ENCODE measurements at regions not wholly inside any gene's neighbourhood (a gene's known extent, or its start where the extent isn't known, plus 50 kb on each side); places are given as distances from the start of the nearest gene placed in this dataset.

DNA sequence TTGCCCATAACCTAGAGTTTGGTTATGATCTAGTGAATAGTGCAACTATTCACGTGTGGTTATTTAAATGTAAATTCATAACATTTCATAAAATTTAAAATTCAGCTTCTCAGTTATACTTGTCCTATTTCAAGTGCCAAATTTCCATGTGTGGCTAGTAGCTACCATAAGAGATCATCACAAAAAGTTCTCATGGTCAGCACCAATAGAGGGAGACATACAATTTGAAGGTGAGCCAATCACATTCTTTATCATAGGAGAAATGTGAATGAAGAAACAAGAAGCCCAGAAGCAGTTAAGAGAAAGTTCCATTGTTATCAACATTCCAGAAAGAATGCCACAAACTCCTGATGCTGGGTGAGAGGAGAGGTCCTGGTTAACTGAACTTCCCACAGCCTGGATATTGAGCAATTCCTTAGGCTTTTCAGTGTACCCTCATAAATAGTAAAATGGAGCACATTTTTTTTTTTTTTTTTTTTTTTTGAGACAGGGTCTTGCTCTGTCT is 892.9 kb upstream of the USP15 start:
- H3K27me3 Mint-ChIP-seq (ENCODE audit: low read depth in 3 of 3), result no peaks in the 10 kb centered on the region
- no peaks in the 10 kb centered on the region for H3K9me3 ChIP-seq (replicated peaks in 1 of 2; ENCODE audit: control insufficient read depth in 1 of 2, insufficient read depth in 1 of 2, low read length in 2 of 2)
- H3K9ac ChIP-seq (ENCODE audit: insufficient read depth, low read length, poor library complexity, severe bottlenecking), result no peak overlapping the region
- H3K79me2 ChIP-seq (ENCODE audit: insufficient read depth, low read length), result no peaks in the 10 kb centered on the region
- no peak overlapping the region for H2AFZ ChIP-seq (ENCODE audit: insufficient read depth, low read depth, low read length, poor library complexity, severe bottlenecking)
- H3K4me1 Mint-ChIP-seq, result no peaks in the 10 kb centered on the region
- no peak overlapping the region for H3K4me3 ChIP-seq (replicated peaks in 1 of 3; ENCODE audit: low read depth in 2 of 3, low read length in 3 of 3)
- H3K36me3 ChIP-seq (replicated peaks in 1 of 2; ENCODE audit: control insufficient read depth in 1 of 2, insufficient read depth in 2 of 2, low read length in 2 of 2), result no peaks in the 10 kb centered on the region
- DNase-seq, result no peak
- intact Hi-C loops (cut with micrococcal nuclease), result no loop called here
- H3K9me3 Mint-ChIP-seq, result peaks cover 0 to 5% (median 0%) of the 10 kb centered on the region in 7 donors
- no peaks in the 10 kb centered on the region for H4K20me1 ChIP-seq (ENCODE audit: insufficient read depth, low read length)
- no peaks in the 10 kb centered on the region for H3K27me3 ChIP-seq (ENCODE audit: control insufficient read depth in 2 of 2, insufficient read depth in 2 of 2, low read length in 2 of 2)
- H3K27ac Mint-ChIP-seq, result no peak overlapping the region
- no peak overlapping the region for H3K4me2 ChIP-seq (replicated peaks; ENCODE audit: extremely low read depth, low read length, poor library complexity, severe bottlenecking)
- WGBS (ENCODE audit: insufficient coverage), result no CpG with 5 or more reads among the region's 1 CpG
- TF ChIP-seq, protein P1, sequence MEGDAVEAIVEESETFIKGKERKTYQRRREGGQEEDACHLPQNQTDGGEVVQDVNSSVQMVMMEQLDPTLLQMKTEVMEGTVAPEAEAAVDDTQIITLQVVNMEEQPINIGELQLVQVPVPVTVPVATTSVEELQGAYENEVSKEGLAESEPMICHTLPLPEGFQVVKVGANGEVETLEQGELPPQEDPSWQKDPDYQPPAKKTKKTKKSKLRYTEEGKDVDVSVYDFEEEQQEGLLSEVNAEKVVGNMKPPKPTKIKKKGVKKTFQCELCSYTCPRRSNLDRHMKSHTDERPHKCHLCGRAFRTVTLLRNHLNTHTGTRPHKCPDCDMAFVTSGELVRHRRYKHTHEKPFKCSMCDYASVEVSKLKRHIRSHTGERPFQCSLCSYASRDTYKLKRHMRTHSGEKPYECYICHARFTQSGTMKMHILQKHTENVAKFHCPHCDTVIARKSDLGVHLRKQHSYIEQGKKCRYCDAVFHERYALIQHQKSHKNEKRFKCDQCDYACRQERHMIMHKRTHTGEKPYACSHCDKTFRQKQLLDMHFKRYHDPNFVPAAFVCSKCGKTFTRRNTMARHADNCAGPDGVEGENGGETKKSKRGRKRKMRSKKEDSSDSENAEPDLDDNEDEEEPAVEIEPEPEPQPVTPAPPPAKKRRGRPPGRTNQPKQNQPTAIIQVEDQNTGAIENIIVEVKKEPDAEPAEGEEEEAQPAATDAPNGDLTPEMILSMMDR (IDR thresholded peaks at IDR 0.05), result no peak
- H3K4me1 ChIP-seq (ENCODE audit: control insufficient read depth in 1 of 2, insufficient read depth in 2 of 2, low read length in 2 of 2), result no peaks in the 10 kb centered on the region
- H3K4me3 Mint-ChIP-seq, result no peak overlapping the region
- H3K27ac ChIP-seq (ENCODE audit: low read depth in 1 of 2, low read length in 2 of 2), result no peak overlapping the region
- no peaks in the 10 kb centered on the region for H3K36me3 Mint-ChIP-seq

DNA sequence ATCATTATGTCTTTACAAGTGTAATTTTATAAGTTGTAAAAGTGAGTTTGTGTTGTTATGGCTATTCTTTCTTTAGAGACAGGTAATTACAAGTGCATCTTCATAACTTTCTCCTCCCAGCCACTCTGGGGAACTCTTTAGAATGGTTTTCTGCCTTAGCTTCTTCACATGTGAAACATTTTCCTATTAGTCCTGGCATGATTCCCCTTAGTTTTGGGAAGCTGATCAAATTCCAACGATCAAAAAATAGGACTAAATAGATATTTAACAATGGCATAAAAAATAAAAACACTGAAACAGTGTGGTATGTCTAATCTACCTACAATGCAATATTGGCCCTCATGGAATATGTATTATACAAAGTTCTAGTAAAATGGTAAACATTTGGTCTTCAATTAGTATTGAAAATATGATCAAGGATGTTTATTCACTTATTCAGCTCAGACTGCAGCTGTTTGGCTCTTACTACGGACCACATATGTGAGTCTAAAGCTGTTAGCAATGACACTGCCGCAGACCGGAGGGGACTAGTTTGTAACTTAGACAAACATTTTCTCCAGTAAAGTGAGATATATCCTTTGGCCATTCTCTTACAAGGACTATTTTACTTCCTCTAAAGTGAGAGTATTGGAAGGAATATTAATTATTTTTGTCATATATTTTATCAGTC is 890.8 kb upstream of the USP15 start:
- Histone ChIP-seq H3K27me3 (ENCODE audit: control insufficient read depth in 2 of 2, insufficient read depth in 2 of 2, low read length in 2 of 2) (no peaks in the 10 kb centered on the region), H3K79me2 (ENCODE audit: insufficient read depth, low read length) (no peaks in the 10 kb centered on the region), H3K4me2 (replicated peaks; ENCODE audit: extremely low read depth, low read length, poor library complexity, severe bottlenecking) (no peak overlapping the region), H3K27ac (ENCODE audit: low read depth in 1 of 2, low read length in 2 of 2) (no peak overlapping the region), H3K4me1 (ENCODE audit: control insufficient read depth in 1 of 2, insufficient read depth in 2 of 2, low read length in 2 of 2) (no peaks in the 10 kb centered on the region), H4K20me1 (ENCODE audit: insufficient read depth, low read length) (no peaks in the 10 kb centered on the region), H3K9me3 (replicated peaks in 1 of 2; ENCODE audit: control insufficient read depth in 1 of 2, insufficient read depth in 1 of 2, low read length in 2 of 2) (no peaks in the 10 kb centered on the region), H2AFZ (ENCODE audit: insufficient read depth, low read depth, low read length, poor library complexity, severe bottlenecking) (no peak overlapping the region), H3K36me3 (replicated peaks in 1 of 2; ENCODE audit: control insufficient read depth in 1 of 2, insufficient read depth in 2 of 2, low read length in 2 of 2) (no peaks in the 10 kb centered on the region), H3K4me3 (replicated peaks in 1 of 3; ENCODE audit: low read depth in 2 of 3, low read length in 3 of 3) (no peak overlapping the region), H3K9ac (ENCODE audit: insufficient read depth, low read length, poor library complexity, severe bottlenecking) (no peak overlapping the region)
- Mint-ChIP-seq H3K4me3 (no peak overlapping the region), H3K27ac (peak overlapping the region in 1 of 7 donors; percentile 11), H3K4me1 (no peaks in the 10 kb centered on the region), H3K27me3 (ENCODE audit: low read depth in 3 of 3) (no peaks in the 10 kb centered on the region), H3K9me3 (peaks cover 0 to 3% (median 1%) of the 10 kb centered on the region in 7 donors), H3K36me3 (no peaks in the 10 kb centered on the region)
- TF ChIP-seq, protein P1 (IDR thresholded peaks at IDR 0.05), result no peak
- no peak for DNase-seq
- WGBS (ENCODE audit: insufficient coverage), result no CpG with 5 or more reads among the region's 4 CpGs
- intact Hi-C loops (cut with micrococcal nuclease), result no loop called here

All from CD14-positive monocyte (primary cell).